ENCODE measurements at regions not wholly inside any gene's neighbourhood (a gene's known extent, or its start where the extent isn't known, plus 50 kb on each side); places are given as distances from the start of the nearest gene placed in this dataset.

- Histone ChIP-seq H3K27me3 (ENCODE audit: low read length) (no peaks in the 10 kb centered on the region), H4K20me1 (ENCODE audit: insufficient read depth, low read depth, low read length) (no peaks in the 10 kb centered on the region), H3K9me3 (ENCODE audit: low read length) (no peaks in the 10 kb centered on the region), H3K9me2 (replicated peaks; ENCODE audit: insufficient read depth, low read length) (no peaks in the 10 kb centered on the region), H3K36me3 (ENCODE audit: insufficient read depth, low read length) (no peaks in the 10 kb centered on the region), H3K4me1 (ENCODE audit: low read length) (no peaks in the 10 kb centered on the region), H2AFZ (ENCODE audit: low read length) (no peak overlapping the region), H3K9ac (ENCODE audit: low read length) (no peak overlapping the region), H3K27ac (ENCODE audit: low read length) (no peak overlapping the region), H3K4me2 (ENCODE audit: low read depth, low read length, poor library complexity, severe bottlenecking) (no peak overlapping the region), H3K79me2 (ENCODE audit: low read length) (no peaks in the 10 kb centered on the region), H3K4me3 (ENCODE audit: low read length) (no peak overlapping the region)
- no peak for DNase-seq
These were observed 150.4 kb upstream of the ADAMTS9 start for GRCh38 chr3:64837986-64838735.

- H3K27me3 ChIP-seq (ENCODE audit: low read length), result no peaks in the 10 kb centered on the region
- no peaks in the 10 kb centered on the region for H3K79me2 ChIP-seq (ENCODE audit: low read length)
- H3K36me3 ChIP-seq (ENCODE audit: insufficient read depth, low read length), result no peaks in the 10 kb centered on the region
- no peak overlapping the region for H3K27ac ChIP-seq (ENCODE audit: low read length)
- no peak overlapping the region for H3K4me3 ChIP-seq (ENCODE audit: low read length)
- no peak overlapping the region for H3K4me2 ChIP-seq (ENCODE audit: low read depth, low read length, poor library complexity, severe bottlenecking)
- no peaks in the 10 kb centered on the region for H3K4me1 ChIP-seq (ENCODE audit: low read length)
- no peaks in the 10 kb centered on the region for H3K9me3 ChIP-seq (ENCODE audit: low read length)
- DNase-seq, result no peak
- H3K9ac ChIP-seq (ENCODE audit: low read length), result no peak overlapping the region
- no peak overlapping the region for H2AFZ ChIP-seq (ENCODE audit: low read length)
- no peaks in the 10 kb centered on the region for H4K20me1 ChIP-seq (ENCODE audit: insufficient read depth, low read depth, low read length)
- no peaks in the 10 kb centered on the region for H3K9me2 ChIP-seq (replicated peaks; ENCODE audit: insufficient read depth, low read length)
These were observed 149.4 kb upstream of the ADAMTS9 start for GRCh38 chr3:64837126-64837738.

GRCh38 chr3:64836097-64836496 is 148.3 kb upstream of the ADAMTS9 start:
- Histone ChIP-seq H4K20me1 (ENCODE audit: insufficient read depth, low read depth, low read length) (no peaks in the 10 kb centered on the region), H3K9me3 (ENCODE audit: low read length) (no peaks in the 10 kb centered on the region), H3K36me3 (ENCODE audit: insufficient read depth, low read length) (no peaks in the 10 kb centered on the region), H3K79me2 (ENCODE audit: low read length) (no peaks in the 10 kb centered on the region), H3K4me2 (ENCODE audit: low read depth, low read length, poor library complexity, severe bottlenecking) (no peak overlapping the region), H3K4me3 (ENCODE audit: low read length) (no peak overlapping the region), H3K27me3 (ENCODE audit: low read length) (no peaks in the 10 kb centered on the region), H3K27ac (ENCODE audit: low read length) (no peak overlapping the region), H2AFZ (ENCODE audit: low read length) (no peak overlapping the region), H3K9ac (ENCODE audit: low read length) (no peak overlapping the region), H3K4me1 (ENCODE audit: low read length) (no peaks in the 10 kb centered on the region), H3K9me2 (replicated peaks; ENCODE audit: insufficient read depth, low read length) (no peaks in the 10 kb centered on the region)
- no peak for DNase-seq

GRCh38 chr3:64832098-64832497 is 144.3 kb upstream of the ADAMTS9 start:
- no peak for DNase-seq
- no peak overlapping the region for H2AFZ ChIP-seq (ENCODE audit: low read length)

GRCh38 chr3:64830681-64831080 is 142.9 kb upstream of the ADAMTS9 start:
- Histone ChIP-seq H3K9me2 (replicated peaks; ENCODE audit: insufficient read depth, low read length) (no peaks in the 10 kb centered on the region), H3K4me1 (ENCODE audit: low read length) (no peaks in the 10 kb centered on the region), H2AFZ (ENCODE audit: low read length) (no peak overlapping the region), H3K9ac (ENCODE audit: low read length) (no peak overlapping the region), H3K27ac (ENCODE audit: low read length) (no peak overlapping the region), H3K9me3 (ENCODE audit: low read length) (no peaks in the 10 kb centered on the region), H3K4me2 (ENCODE audit: low read depth, low read length, poor library complexity, severe bottlenecking) (no peak overlapping the region), H3K36me3 (ENCODE audit: insufficient read depth, low read length) (no peaks in the 10 kb centered on the region), H3K4me3 (ENCODE audit: low read length) (no peak overlapping the region), H4K20me1 (ENCODE audit: insufficient read depth, low read depth, low read length) (no peaks in the 10 kb centered on the region), H3K79me2 (ENCODE audit: low read length) (no peaks in the 10 kb centered on the region), H3K27me3 (ENCODE audit: low read length) (no peaks in the 10 kb centered on the region)
- no peak for DNase-seq

More at GRCh38 chr3:64832098-64832497, 144.3 kb upstream of the ADAMTS9 start:
- no peak overlapping the region for H3K4me3 ChIP-seq (ENCODE audit: low read length)
- no peaks in the 10 kb centered on the region for H3K79me2 ChIP-seq (ENCODE audit: low read length)
- no peaks in the 10 kb centered on the region for H4K20me1 ChIP-seq (ENCODE audit: insufficient read depth, low read depth, low read length)
- no peaks in the 10 kb centered on the region for H3K4me1 ChIP-seq (ENCODE audit: low read length)
- no peak overlapping the region for H3K4me2 ChIP-seq (ENCODE audit: low read depth, low read length, poor library complexity, severe bottlenecking)
- no peak overlapping the region for H3K9ac ChIP-seq (ENCODE audit: low read length)
- no peak overlapping the region for H3K27ac ChIP-seq (ENCODE audit: low read length)
- no peaks in the 10 kb centered on the region for H3K9me3 ChIP-seq (ENCODE audit: low read length)
- H3K9me2 ChIP-seq (replicated peaks; ENCODE audit: insufficient read depth, low read length), result no peaks in the 10 kb centered on the region
- no peaks in the 10 kb centered on the region for H3K27me3 ChIP-seq (ENCODE audit: low read length)
- no peaks in the 10 kb centered on the region for H3K36me3 ChIP-seq (ENCODE audit: insufficient read depth, low read length)

- H4K20me1 ChIP-seq (ENCODE audit: insufficient read depth, low read depth, low read length), result no peaks in the 10 kb centered on the region
- no peak for DNase-seq
- no peaks in the 10 kb centered on the region for H3K36me3 ChIP-seq (ENCODE audit: insufficient read depth, low read length)
- no peaks in the 10 kb centered on the region for H3K4me1 ChIP-seq (ENCODE audit: low read length)
- H3K27ac ChIP-seq (ENCODE audit: low read length), result no peak overlapping the region
- no peak overlapping the region for H3K9ac ChIP-seq (ENCODE audit: low read length)
- no peaks in the 10 kb centered on the region for H3K79me2 ChIP-seq (ENCODE audit: low read length)
- H3K9me2 ChIP-seq (replicated peaks; ENCODE audit: insufficient read depth, low read length), result no peaks in the 10 kb centered on the region
- H3K27me3 ChIP-seq (ENCODE audit: low read length), result no peaks in the 10 kb centered on the region
- no peaks in the 10 kb centered on the region for H3K9me3 ChIP-seq (ENCODE audit: low read length)
- no peak overlapping the region for H3K4me2 ChIP-seq (ENCODE audit: low read depth, low read length, poor library complexity, severe bottlenecking)
- H3K4me3 ChIP-seq (ENCODE audit: low read length), result no peak overlapping the region
- no peak overlapping the region for H2AFZ ChIP-seq (ENCODE audit: low read length)
These were observed 141.5 kb upstream of the ADAMTS9 start for GRCh38 chr3:64829331-64829730.

GRCh38 chr3:64828276-64828675 is 140.5 kb upstream of the ADAMTS9 start:
- Histone ChIP-seq H3K9me2 (replicated peaks; ENCODE audit: insufficient read depth, low read length) (no peaks in the 10 kb centered on the region), H3K27ac (ENCODE audit: low read length) (no peak overlapping the region), H3K27me3 (ENCODE audit: low read length) (no peaks in the 10 kb centered on the region), H3K36me3 (ENCODE audit: insufficient read depth, low read length) (no peaks in the 10 kb centered on the region), H3K79me2 (ENCODE audit: low read length) (no peaks in the 10 kb centered on the region), H4K20me1 (ENCODE audit: insufficient read depth, low read depth, low read length) (no peaks in the 10 kb centered on the region), H3K4me3 (ENCODE audit: low read length) (no peak overlapping the region), H3K4me1 (ENCODE audit: low read length) (no peaks in the 10 kb centered on the region), H3K4me2 (ENCODE audit: low read depth, low read length, poor library complexity, severe bottlenecking) (no peak overlapping the region), H3K9ac (ENCODE audit: low read length) (no peak overlapping the region), H2AFZ (ENCODE audit: low read length) (no peak overlapping the region), H3K9me3 (ENCODE audit: low read length) (no peaks in the 10 kb centered on the region)
- no peak for DNase-seq

GRCh38 chr3:64827431-64827830 is 139.6 kb upstream of the ADAMTS9 start:
- Histone ChIP-seq H2AFZ (ENCODE audit: low read length) (no peak overlapping the region), H3K4me3 (ENCODE audit: low read length) (no peak overlapping the region), H3K4me2 (ENCODE audit: low read depth, low read length, poor library complexity, severe bottlenecking) (no peak overlapping the region), H3K27ac (ENCODE audit: low read length) (no peak overlapping the region), H4K20me1 (ENCODE audit: insufficient read depth, low read depth, low read length) (no peaks in the 10 kb centered on the region), H3K4me1 (ENCODE audit: low read length) (no peaks in the 10 kb centered on the region), H3K9me3 (ENCODE audit: low read length) (no peaks in the 10 kb centered on the region), H3K9me2 (replicated peaks; ENCODE audit: insufficient read depth, low read length) (no peaks in the 10 kb centered on the region), H3K36me3 (ENCODE audit: insufficient read depth, low read length) (no peaks in the 10 kb centered on the region), H3K79me2 (ENCODE audit: low read length) (no peaks in the 10 kb centered on the region), H3K9ac (ENCODE audit: low read length) (no peak overlapping the region), H3K27me3 (ENCODE audit: low read length) (no peaks in the 10 kb centered on the region)
- no peak for DNase-seq
